GM12873 (cell line): ENCODE measurements at regions not wholly inside any gene's neighbourhood (a gene's known extent, or its start where the extent isn't known, plus 50 kb on each side); places are given as distances from the start of the nearest gene placed in this dataset.

Experiments used
- CTCF ChIP-seq: IDR thresholded peaks from 2 replicates; pipeline ENCODE4 v1.5.1; 2012; ENCODE audit warnings: low read depth, mild to moderate bottlenecking, moderate library complexity, low read length, control low read depth; ENCODE audit not compliant: insufficient read depth; ENCODE audit errors: missing control alignments

- no peak for TF ChIP-seq CTCF
Measured at GRCh38 chr3:38980938-38981337, 70.8 kb downstream of the SCN11A start.

- no peak for TF ChIP-seq CTCF
Measured at GRCh38 chr3:38978729-38979128, 73.0 kb downstream of the SCN11A start.

DNA sequence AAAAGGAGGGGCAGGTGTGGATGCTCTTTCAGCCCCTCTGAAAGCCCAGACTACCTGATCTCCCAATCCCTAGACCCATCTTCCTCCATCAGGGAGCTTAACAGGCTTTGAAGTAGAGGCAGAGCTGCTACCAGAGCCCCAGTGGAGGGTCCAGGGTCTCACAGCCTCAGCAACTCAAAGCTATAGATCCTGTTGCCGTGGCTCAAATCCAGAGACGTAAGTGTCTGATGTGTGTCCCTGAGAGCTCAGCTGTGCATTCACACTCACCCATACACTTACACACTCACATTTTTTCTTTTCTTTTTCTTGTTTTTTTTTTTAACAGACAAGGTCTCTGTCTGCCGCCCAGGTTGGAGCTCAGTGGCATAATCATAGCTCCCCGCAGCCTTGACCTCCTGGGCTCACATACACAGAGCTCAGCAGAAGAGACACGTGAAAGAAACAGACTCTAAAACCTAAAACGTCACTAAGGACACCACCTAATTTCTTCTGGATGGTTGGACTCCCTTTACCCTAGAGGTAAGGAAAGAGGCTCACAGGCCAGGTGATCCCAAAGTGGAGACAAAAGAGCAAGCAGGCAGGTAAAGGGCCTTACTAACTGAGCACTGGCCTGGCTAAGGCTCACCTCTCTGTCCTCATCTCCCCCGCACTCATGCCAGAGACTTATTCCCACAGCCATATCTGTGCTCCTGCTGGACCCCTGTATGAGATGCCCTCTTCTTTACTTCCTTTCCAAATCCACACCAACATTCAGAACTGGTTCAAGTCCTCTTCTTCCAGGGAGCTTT, 80.7 kb downstream of the SCN11A start:
- no peak for TF ChIP-seq CTCF

GRCh38 chr3:38969317-38970235, 82.2 kb downstream of the SCN11A start:
- no peak for TF ChIP-seq CTCF

GRCh38 chr3:38968891-38969290, 82.9 kb downstream of the SCN11A start:
- no peak for TF ChIP-seq CTCF

DNA sequence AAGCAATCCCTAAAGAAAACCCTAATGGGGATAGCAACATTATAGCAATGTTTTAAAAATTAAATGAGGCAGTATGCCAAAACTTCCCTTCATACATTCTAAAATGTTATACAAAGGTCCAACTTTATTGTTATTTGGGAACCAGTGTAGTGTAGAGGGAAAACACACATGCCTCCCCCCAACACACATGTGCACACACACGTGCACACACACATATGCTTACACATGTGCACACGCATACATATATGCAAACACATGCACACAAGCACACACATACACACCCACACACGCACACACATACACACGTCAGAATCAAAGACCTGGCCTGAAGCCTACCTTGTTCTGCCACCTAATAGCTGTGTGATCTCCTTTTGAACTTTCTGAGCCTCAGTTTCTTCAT, 83.3 kb downstream of the SCN11A start:
- no peak for TF ChIP-seq CTCF

GRCh38 chr3:38967693-38967989, 84.1 kb downstream of the SCN11A start:
- TF ChIP-seq CTCF = no peak
